Body of pancreas (tissue), 4 donors: ENCODE measurements at regions not wholly inside any gene's neighbourhood (a gene's known extent, or its start where the extent isn't known, plus 50 kb on each side); places are given as distances from the start of the nearest gene placed in this dataset.

Experiments
- ATAC-seq: fragments of 150-250 bp; one replicate; pipeline ENCODE4 v1.9.1; 2016
- DNase-seq, 4 donors: peaks; one replicate each; pipeline ENCODE4 v3.0.0-alpha.2; 2019
- H3K27ac ChIP-seq, 4 donors: fragments of 200-600 bp; sonication (generic); 1 replicate in 3 of 4; 2 replicates in 1 of 4; pipeline versions ENCODE4 v1.5.1 to v1.6.1; 2016 to 2019; ENCODE audit warnings: mild to moderate bottlenecking in 1 of 4, mixed read lengths in 1 of 4, moderate library complexity in 1 of 4
- H3K27me3 ChIP-seq, 2 donors: fragments of 200-600 bp; sonication (generic); one replicate each; pipeline ENCODE4 v1.6.0; 2016; ENCODE audit warnings: mild to moderate bottlenecking in 1 of 2
- H3K36me3 ChIP-seq, 2 donors: fragments of 200-600 bp; sonication (generic); replicated peaks in 1 of 2; 2 replicates each; pipeline ENCODE4 v1.5.1; 2016; ENCODE audit warnings: low read depth in 2 of 2; ENCODE audit not compliant: insufficient read depth in 1 of 2
- H3K4me1 ChIP-seq: fragments of 200-600 bp; sonication (generic); one replicate; pipeline ENCODE4 v1.6.0; 2016
- H3K4me3 ChIP-seq, 2 donors: fragments of 200-600 bp; sonication (generic); 1 replicate in 1 of 2; 2 replicates in 1 of 2; pipeline ENCODE4 v1.5.1; 2016 to 2019
- H3K9me3 ChIP-seq, 3 donors: fragments of 200-600 bp; sonication (generic); 1 replicate in 2 of 3; 2 replicates in 1 of 3; pipeline ENCODE4 v1.5.1; 2016
- CTCF ChIP-seq, 7 experiments: fragments of 450-650 bp in 4 of 7; fragments of 200-600 bp in 3 of 7; sonication (generic) in 3 of 7; IDR thresholded peaks; one replicate each; pipeline ENCODE4 v1.5.1; 2016 to 2019; ENCODE audit warnings: antibody characterized with exemption in 7 of 7
- POLR2A ChIP-seq, 3 donors: fragments of 450-650 bp; IDR thresholded peaks; one replicate each; pipeline ENCODE4 v1.6.1; 2016; ENCODE audit warnings: antibody characterized with exemption in 3 of 3, mild to moderate bottlenecking in 2 of 3
- WGBS, 2 donors: methylation state at CpG; one replicate each; pipeline ENCODE4 v1.1.5; 2017; 5-methylcytosine and 5-hydroxymethylcytosine counted together
- intact Hi-C: fragments of 100-400 bp; cut with DNase I; formaldehyde crosslinking; loops from one replicate; pipeline ENCODE4 v1.15.1; 2023

DNA sequence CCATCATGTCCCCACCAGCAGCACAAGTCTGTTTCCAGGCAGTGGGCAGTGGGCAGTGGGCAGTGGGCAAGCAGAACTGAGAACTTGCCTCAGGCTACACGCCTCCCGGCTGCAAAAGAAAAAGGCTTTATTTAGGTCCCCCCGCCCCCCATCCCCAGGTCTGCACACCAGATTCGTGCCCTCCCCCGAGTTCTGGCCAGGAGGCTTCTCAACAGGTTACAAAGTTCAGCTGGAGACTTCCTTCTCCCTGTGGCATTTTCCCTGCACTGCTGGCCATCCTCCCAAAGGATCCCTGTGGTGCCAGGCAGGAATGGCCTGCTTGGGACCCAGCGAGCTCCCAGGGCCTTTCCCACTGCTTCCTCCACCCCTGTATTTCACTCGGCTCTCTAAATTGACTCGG is 97.0 kb upstream of the TRIM2 start:
- no peaks in the 10 kb centered on the region for H3K9me3 ChIP-seq
- H3K27me3 ChIP-seq, result no peaks in the 10 kb centered on the region
- H3K4me1 ChIP-seq, result no peaks in the 10 kb centered on the region
- ATAC-seq, result no peak
- no peak overlapping the region for H3K4me3 ChIP-seq
- TF ChIP-seq POLR2A (IDR thresholded peaks at IDR 0.05) (no peak), CTCF (IDR thresholded peaks at IDR 0.05) (no peak)
- H3K36me3 ChIP-seq, result no peaks in the 10 kb centered on the region
- WGBS, 2 donors, result 71 to 75% methylated on average over 8 of the region's 8 CpGs
- no peak for DNase-seq
- no peak overlapping the region for H3K27ac ChIP-seq
- intact Hi-C loops, result no loop called here

DNA sequence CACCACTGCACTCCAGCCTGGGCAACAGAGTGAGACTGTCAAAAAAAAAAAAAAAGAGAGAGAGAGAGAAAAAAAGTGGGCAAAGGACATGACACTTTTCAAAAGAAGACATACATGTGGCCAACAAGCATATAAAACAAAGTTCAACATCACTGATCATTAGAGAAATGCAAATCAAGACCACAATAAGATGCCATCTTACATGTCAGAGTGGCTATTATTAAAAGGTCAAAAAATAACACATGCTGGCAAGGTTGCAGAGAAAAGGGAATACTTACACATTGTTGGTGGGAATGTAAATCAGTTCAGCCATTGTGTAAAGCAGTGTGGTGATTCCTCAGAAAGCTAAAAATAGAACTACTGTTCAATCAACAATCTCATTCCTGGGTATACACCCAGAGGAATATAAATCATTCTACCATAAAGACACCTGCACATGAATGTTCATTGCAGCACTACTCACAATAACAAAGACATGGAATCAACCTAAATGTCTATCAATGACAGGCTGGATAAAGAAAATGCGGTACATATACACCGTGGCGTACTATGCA is 94.9 kb upstream of the TRIM2 start:
- no peak for DNase-seq
- no peak for ATAC-seq
- H3K9me3 ChIP-seq, result no peaks in the 10 kb centered on the region
- no peak overlapping the region for H3K4me3 ChIP-seq
- no peaks in the 10 kb centered on the region for H3K36me3 ChIP-seq
- intact Hi-C loops, result no loop called here
- H3K27me3 ChIP-seq, result no peaks in the 10 kb centered on the region
- WGBS, 2 donors, result 92 to 97% methylated on average over 3 of the region's 3 CpGs
- H3K4me1 ChIP-seq, result no peaks in the 10 kb centered on the region
- TF ChIP-seq POLR2A (IDR thresholded peaks at IDR 0.05) (no peak), CTCF (IDR thresholded peaks at IDR 0.05) (no peak)
- no peak overlapping the region for H3K27ac ChIP-seq

- TF ChIP-seq POLR2A (IDR thresholded peaks at IDR 0.05), result no peak
- TF ChIP-seq CTCF (IDR thresholded peaks at IDR 0.05), result no peak
- Histone ChIP-seq H3K9me3 (no peaks in the 10 kb centered on the region), H3K27me3 (no peaks in the 10 kb centered on the region), H3K27ac (no peak overlapping the region), H3K4me3 (no peak overlapping the region), H3K36me3 (no peaks in the 10 kb centered on the region), H3K4me1 (peaks cover 6% of the 10 kb centered on the region)
- ATAC-seq (no peak), DNase-seq (no peak)
- 75 to 81% methylated on average over 5 to 6 of the region's 6 CpGs for WGBS, 2 donors
- intact Hi-C loops, result no loop called here
Observed at GRCh38 chr4:153110739-153111138, 93.5 kb upstream of the TRIM2 start.

- H3K4me3 ChIP-seq, result no peak overlapping the region
- H3K4me1 ChIP-seq, result peaks cover 11% of the 10 kb centered on the region
- H3K27me3 ChIP-seq, result no peaks in the 10 kb centered on the region
- WGBS, 2 donors, result 89 to 90% methylated on average over 9 to 10 of the region's 10 CpGs
- ATAC-seq, result no peak
- intact Hi-C loops, result no loop called here
- H3K27ac ChIP-seq, result no peak overlapping the region
- DNase-seq, result no peak
- TF ChIP-seq CTCF (IDR thresholded peaks at IDR 0.05) (no peak), POLR2A (IDR thresholded peaks at IDR 0.05) (no peak)
- no peaks in the 10 kb centered on the region for H3K36me3 ChIP-seq
- H3K9me3 ChIP-seq, result no peaks in the 10 kb centered on the region
Observed at GRCh38 chr4:153111426-153112040, 92.7 kb upstream of the TRIM2 start.

GRCh38 chr4:153112041-153112441 is 92.2 kb upstream of the TRIM2 start:
- TF ChIP-seq POLR2A (IDR thresholded peaks at IDR 0.05), result no peak
- WGBS, 2 donors, result 91 to 93% methylated on average over 6 to 10 of the region's 10 CpGs
- DNase-seq (no peak), ATAC-seq (no peak)
- H3K27me3 ChIP-seq, result no peaks in the 10 kb centered on the region
- H3K36me3 ChIP-seq, result no peaks in the 10 kb centered on the region
- no peak overlapping the region for H3K27ac ChIP-seq
- intact Hi-C loops, result no loop called here
- H3K4me1 ChIP-seq, result peaks cover 11% of the 10 kb centered on the region
- no peaks in the 10 kb centered on the region for H3K9me3 ChIP-seq
- H3K4me3 ChIP-seq, result no peak overlapping the region
